GM10266 (cell line): ENCODE measurements at regions not wholly inside any gene's neighbourhood (a gene's known extent, or its start where the extent isn't known, plus 50 kb on each side); places are given as distances from the start of the nearest gene placed in this dataset.
"Not testable (repeated sequence)": the region's sequence is repeated elsewhere in the genome, so short reads cannot be mapped to it uniquely, and the experiment has no call there.

Experiments used
- DNase-seq: peaks from one replicate; pipeline ENCODE4 v3.0.0; 2012; ENCODE audit errors: extremely low spot score
- CTCF ChIP-seq: IDR thresholded peaks from 2 replicates; pipeline ENCODE4 v1.5.1; 2012; ENCODE audit warnings: mild to moderate bottlenecking, low read depth; ENCODE audit not compliant: control insufficient read depth, insufficient read depth; ENCODE audit errors: missing control alignments

GRCh38 chr2:138094031-138094430, 129.8 kb downstream of the HNMT start:
- DNase-seq = no peak
- no peak for TF ChIP-seq CTCF

GRCh38 chr2:138095336-138095735, 131.1 kb downstream of the HNMT start:
- no peak for TF ChIP-seq CTCF

GRCh38 chr2:138099288-138099687, 135.0 kb downstream of the HNMT start:
- DNase-seq = not testable (repeated sequence)

More at GRCh38 chr2:138095336-138095735, 131.1 kb downstream of the HNMT start:
- DNase-seq = no peak

GRCh38 chr2:138101718-138102117, 137.4 kb downstream of the HNMT start:
- TF ChIP-seq CTCF = no peak
- no peak for DNase-seq

GRCh38 chr2:138102664-138103063, 138.4 kb downstream of the HNMT start:
- TF ChIP-seq CTCF = no peak
- no peak for DNase-seq

DNA sequence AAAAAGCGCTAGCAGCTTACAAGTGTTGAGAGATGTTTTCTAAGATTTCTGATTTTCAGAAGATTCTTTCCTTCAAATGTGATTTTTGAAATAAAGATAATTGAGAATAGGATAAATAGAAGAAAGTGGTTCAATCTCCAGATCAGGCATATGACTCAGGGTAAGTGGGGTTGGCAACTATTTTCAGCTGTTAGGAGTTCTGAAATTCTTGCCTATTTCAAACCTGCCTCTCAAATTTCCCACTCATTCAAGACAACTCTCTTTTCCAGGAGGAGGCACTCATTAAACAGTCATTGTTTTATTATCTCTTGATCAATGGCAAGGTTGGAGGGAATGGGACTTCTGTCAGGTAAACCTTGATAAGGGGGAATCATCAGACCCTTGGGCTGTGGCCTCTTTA, 138.9 kb downstream of the HNMT start:
- no peak for DNase-seq
- TF ChIP-seq CTCF = no peak

GRCh38 chr2:138104071-138104470, 139.8 kb downstream of the HNMT start:
- DNase-seq = no peak
- no peak for TF ChIP-seq CTCF

DNA sequence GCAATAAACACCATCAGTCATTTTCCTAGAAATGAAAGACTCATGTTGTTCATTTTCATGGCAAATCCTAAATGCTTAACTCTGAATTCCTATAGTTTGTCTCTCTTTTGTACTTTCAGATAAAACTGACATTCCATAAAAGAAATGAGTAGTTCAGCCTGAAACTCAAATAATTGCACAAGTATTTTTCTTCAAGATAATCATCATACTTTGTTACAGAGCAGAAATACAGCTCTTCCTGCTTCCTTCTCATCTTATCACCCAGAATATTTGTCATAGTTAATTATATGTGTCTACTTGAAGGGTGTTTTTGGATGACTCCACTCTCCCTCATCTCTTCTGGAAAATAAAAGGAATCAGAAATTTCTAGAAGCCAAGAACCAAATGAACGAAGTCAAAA, 141.1 kb downstream of the HNMT start:
- no peak for TF ChIP-seq CTCF

More for the DNA sequence above, 141.1 kb downstream of the HNMT start:
- no peak for DNase-seq
